Subcutaneous abdominal adipose tissue (tissue), 5 donors: ENCODE measurements at regions not wholly inside any gene's neighbourhood (a gene's known extent, or its start where the extent isn't known, plus 50 kb on each side); places are given as distances from the start of the nearest gene placed in this dataset.
A peak's percentile ranks its signal among the peaks of the same experiment; 100 is the strongest.

Source experiments
- H3K27ac ChIP-seq: one replicate; pipeline ENCODE4 v1.7.0; 2013; ENCODE audit warnings: low read depth, mild to moderate bottlenecking, inconsistent platforms, low read length, moderate library complexity
- H3K27me3 ChIP-seq, 5 donors: one replicate each; pipeline ENCODE4 v1.7.0; 2013; ENCODE audit warnings: low read length in 5 of 5, inconsistent platforms in 1 of 5; ENCODE audit not compliant: control insufficient read depth in 5 of 5, insufficient read depth in 4 of 5
- H3K36me3 ChIP-seq, 5 donors: one replicate each; pipeline ENCODE4 v1.7.0; 2013; ENCODE audit warnings: low read length in 5 of 5; ENCODE audit not compliant: control insufficient read depth in 5 of 5, insufficient read depth in 5 of 5
- H3K4me1 ChIP-seq, 5 donors: one replicate each; pipeline ENCODE4 v1.7.0; 2013; ENCODE audit warnings: low read length in 5 of 5, mild to moderate bottlenecking in 3 of 5, moderate library complexity in 1 of 5; ENCODE audit not compliant: control insufficient read depth in 5 of 5, insufficient read depth in 5 of 5
- H3K4me3 ChIP-seq, 5 donors: one replicate each; pipeline ENCODE4 v1.7.0; 2013; ENCODE audit warnings: low read length in 5 of 5, low read depth in 1 of 5
- H3K9ac ChIP-seq, 5 donors: one replicate each; pipeline ENCODE4 v1.7.0; 2013; ENCODE audit warnings: low read length in 5 of 5, mild to moderate bottlenecking in 4 of 5, moderate library complexity in 3 of 5
- H3K9me3 ChIP-seq, 5 donors: one replicate each; pipeline ENCODE4 v1.7.0; 2013; ENCODE audit warnings: low read length in 5 of 5; ENCODE audit not compliant: control insufficient read depth in 5 of 5
- donor health status: healthy.
- donor health status: healthy.
- donor health status: healthy.
- donor health status: healthy.
- donor health status: healthy.

GRCh38 chr15:94970096-94970495, 738.7 kb downstream of the MCTP2 start:
- no peak overlapping the region for H3K27ac ChIP-seq
- H3K36me3 ChIP-seq: no peaks in the 10 kb centered on the region

DNA sequence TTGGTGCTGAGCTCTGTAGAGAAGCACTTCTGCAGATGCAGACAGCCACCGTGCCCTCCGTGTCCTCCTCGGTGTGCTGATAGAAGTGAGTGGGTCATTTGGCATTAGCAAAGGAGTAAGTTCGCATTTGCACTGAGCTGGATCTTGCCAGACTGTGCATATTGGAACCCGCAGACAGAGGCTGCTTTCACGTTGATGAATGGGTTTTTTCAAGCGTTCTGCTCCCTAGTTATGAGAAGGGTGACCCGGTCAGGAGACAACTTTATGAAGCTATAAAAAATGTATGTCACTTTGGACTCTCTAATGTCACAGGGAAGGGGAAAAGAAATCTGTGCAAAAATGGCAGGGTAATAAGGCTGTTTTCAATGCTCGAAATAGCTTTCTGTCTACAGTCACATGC, 739.4 kb downstream of the MCTP2 start:
- Histone ChIP-seq H3K9ac (no peak overlapping the region), H3K27ac (no peak overlapping the region), H3K4me1 (peaks cover 0 to 7% (median 0%) of the 10 kb centered on the region in 5 donors), H3K9me3 (no peaks in the 10 kb centered on the region), H3K36me3 (no peaks in the 10 kb centered on the region), H3K27me3 (no peaks in the 10 kb centered on the region), H3K4me3 (no peak overlapping the region)

More at GRCh38 chr15:94970096-94970495, 738.7 kb downstream of the MCTP2 start:
- H3K4me3 ChIP-seq: no peak overlapping the region
- H3K9me3 ChIP-seq: no peaks in the 10 kb centered on the region
- H3K27me3 ChIP-seq: no peaks in the 10 kb centered on the region
- H3K4me1 ChIP-seq: peaks cover 0 to 7% (median 3%) of the 10 kb centered on the region in 5 donors
- no peak overlapping the region for H3K9ac ChIP-seq

DNA sequence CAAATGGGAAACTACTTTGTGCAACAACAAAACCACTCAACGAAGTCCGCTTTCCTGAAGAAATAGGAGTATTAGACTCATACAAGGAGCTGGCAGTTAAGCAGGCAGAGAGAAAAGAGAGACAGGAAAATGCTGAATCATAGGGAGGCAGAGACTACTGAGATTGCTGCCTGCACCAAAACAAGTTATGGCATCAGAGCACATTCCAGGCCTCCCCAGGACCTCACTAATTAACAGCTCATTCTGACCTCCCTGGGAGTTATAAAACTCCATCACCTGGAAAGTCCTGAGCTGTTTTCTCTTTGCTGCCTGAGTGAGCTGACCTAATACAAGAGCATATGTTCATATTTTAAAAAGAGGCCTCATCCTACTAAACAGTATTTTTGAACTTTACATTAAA, 741.0 kb downstream of the MCTP2 start:
- no peaks in the 10 kb centered on the region for H3K36me3 ChIP-seq
- H3K27me3 ChIP-seq: no peaks in the 10 kb centered on the region
- H3K4me3 ChIP-seq: no peak overlapping the region
- H3K4me1 ChIP-seq: peaks cover 0 to 7% (median 0%) of the 10 kb centered on the region in 5 donors
- H3K27ac ChIP-seq: no peak overlapping the region
- H3K9ac ChIP-seq: no peak overlapping the region
- no peaks in the 10 kb centered on the region for H3K9me3 ChIP-seq

DNA sequence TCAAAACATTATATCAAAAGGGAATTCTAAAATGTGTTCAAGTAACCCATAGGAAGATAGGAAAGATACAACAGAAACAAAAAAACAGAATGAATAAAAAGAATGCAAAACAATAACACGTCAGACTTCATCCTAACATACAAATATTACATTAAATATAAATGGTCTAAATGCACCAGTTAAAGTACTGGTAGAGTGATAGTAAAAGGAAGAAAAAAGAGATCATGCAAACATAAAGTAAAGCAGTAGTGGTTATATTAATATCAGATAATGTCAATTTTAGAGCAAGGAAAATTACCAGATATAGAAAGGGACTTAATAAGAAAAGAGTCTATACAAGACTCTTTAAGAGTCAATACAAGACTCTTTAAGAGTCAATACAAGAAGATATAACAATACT, 755.7 kb downstream of the MCTP2 start:
- no peak overlapping the region for H3K4me3 ChIP-seq

DNA sequence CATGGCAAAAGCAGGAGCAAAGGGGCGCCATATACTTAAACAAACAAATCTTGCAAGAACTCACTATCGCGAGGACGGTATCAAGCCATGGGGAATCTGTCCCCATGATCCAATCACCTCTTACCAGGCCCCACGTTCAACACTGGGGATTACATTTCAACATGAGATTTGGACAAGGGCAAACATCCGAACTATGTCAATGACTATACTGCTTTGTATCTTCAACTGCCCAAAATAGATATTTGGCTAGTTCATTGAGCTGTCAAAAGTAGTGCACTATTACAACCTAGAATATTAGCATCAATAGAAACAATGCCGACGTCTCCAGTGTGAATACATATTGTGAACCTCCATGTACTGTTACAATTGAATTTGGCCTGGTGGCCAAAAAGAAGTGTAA, 760.4 kb downstream of the MCTP2 start:
- Histone ChIP-seq H3K4me3 (no peak overlapping the region), H3K36me3 (no peaks in the 10 kb centered on the region), H3K27me3 (no peaks in the 10 kb centered on the region), H3K27ac (no peak overlapping the region), H3K9me3 (peaks cover 0 to 8% (median 0%) of the 10 kb centered on the region in 5 donors), H3K9ac (no peak overlapping the region), H3K4me1 (no peaks in the 10 kb centered on the region)

More for the DNA sequence above, 755.7 kb downstream of the MCTP2 start:
- no peaks in the 10 kb centered on the region for H3K27me3 ChIP-seq
- H3K9me3 ChIP-seq: peaks cover 0 to 5% (median 2%) of the 10 kb centered on the region in 5 donors
- H3K27ac ChIP-seq: no peak overlapping the region
- no peaks in the 10 kb centered on the region for H3K36me3 ChIP-seq
- H3K4me1 ChIP-seq: no peaks in the 10 kb centered on the region
- no peak overlapping the region for H3K9ac ChIP-seq

GRCh38 chr15:95009635-95010034, 778.3 kb downstream of the MCTP2 start:
- Histone ChIP-seq H3K9ac (no peak overlapping the region), H3K36me3 (no peaks in the 10 kb centered on the region), H3K27ac (no peak overlapping the region), H3K4me1 (no peaks in the 10 kb centered on the region), H3K27me3 (no peaks in the 10 kb centered on the region), H3K9me3 (no peaks in the 10 kb centered on the region), H3K4me3 (no peak overlapping the region)

DNA sequence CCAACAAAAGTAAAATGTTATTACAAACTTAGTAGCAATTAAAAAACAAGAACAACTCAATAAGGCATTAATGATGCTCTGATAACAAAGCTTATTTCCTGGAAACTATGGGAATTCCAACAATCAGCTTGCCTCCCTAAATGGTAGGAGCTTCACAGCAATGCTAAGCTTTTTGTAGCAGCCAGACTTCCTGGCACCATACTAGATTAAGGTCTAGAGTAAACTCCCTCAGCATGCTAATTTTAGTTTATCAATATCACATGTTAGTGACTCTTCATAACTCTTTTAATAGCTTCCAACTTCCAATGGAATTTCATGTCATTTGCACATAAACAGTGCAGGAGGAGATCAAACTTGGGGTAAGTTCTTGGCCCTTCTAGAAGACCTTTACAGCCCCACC, 782.0 kb downstream of the MCTP2 start:
- Histone ChIP-seq H3K9me3 (no peaks in the 10 kb centered on the region), H3K36me3 (no peaks in the 10 kb centered on the region), H3K27ac (no peak overlapping the region), H3K27me3 (no peaks in the 10 kb centered on the region), H3K4me3 (no peak overlapping the region), H3K9ac (no peak overlapping the region), H3K4me1 (peaks cover 0 to 7% (median 5%) of the 10 kb centered on the region in 5 donors)

DNA sequence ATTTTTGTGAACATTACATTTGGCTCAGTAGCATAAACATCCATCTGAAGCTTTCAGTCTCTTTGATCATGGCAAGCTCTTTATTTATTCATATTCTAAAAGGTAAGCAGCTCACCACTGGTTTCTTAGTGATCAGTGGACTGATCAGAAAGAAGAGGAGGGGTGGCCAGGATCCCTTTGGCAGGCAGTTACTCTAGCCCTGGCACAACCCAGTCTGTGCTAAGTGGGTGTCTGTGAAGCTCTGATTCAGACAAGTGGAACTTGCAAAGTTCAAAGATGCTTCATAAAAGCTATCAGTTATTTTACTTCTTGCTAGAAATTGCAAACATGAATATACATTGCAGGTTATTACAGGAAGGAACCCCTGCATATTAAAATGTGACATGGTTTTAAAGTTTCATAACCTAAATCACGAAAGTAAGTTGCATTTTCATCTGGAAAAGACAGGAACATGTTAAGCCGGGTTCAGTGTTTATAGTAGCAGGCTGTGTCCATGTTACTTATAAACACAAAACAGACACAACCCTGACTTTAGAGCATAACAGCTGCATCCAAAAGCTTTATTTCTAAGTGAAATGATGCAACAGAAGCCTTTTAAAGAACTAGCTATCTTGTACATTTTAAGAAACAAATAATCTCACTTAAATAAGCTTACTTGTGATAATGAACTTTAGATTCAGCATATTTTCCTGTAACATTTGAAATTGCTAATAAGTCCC, 785.3 kb downstream of the MCTP2 start:
- Histone ChIP-seq H3K9me3 (no peaks in the 10 kb centered on the region), H3K9ac (no peak overlapping the region), H3K4me1 (peaks cover 0 to 12% (median 5%) of the 10 kb centered on the region in 5 donors), H3K4me3 (no peak overlapping the region), H3K36me3 (no peaks in the 10 kb centered on the region), H3K27me3 (no peaks in the 10 kb centered on the region), H3K27ac (no peak overlapping the region)

DNA sequence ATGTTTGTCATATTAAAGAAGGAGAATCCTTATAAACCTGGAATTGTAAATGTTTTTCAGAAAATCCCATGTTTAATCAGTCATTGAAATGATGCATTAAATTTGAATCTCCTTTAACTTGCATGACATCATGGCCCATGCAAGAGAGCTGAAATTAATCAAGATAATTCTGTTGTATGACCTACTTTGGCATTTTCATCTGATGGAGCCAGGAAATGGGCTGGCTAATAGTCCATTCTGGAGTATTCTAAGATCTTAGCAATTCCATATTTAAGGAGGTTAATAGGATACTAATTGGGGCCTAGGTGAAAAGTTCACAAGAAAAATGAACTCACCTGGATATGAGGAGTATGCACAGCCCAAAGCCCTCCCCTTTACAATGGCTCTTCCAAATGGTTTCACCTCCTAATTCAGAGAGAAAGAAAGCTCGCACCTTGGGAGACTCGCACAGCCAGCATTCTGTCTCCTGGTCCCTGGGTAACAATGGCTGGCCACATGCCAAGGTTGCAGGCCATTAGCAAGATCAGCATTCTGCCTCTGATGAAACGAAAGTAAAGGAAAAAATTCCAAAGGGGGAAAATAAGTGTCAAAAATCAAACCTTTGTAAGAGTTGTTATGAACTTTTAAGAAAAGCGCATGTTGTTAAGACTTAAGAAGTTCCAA, 786.4 kb downstream of the MCTP2 start:
- Histone ChIP-seq H3K4me1 (peaks cover 0 to 12% (median 5%) of the 10 kb centered on the region in 5 donors), H3K9ac (peak overlapping the region in 1 of 5 donors; percentile 3), H3K36me3 (no peaks in the 10 kb centered on the region), H3K9me3 (no peaks in the 10 kb centered on the region), H3K4me3 (peak overlapping the region in 3 of 5 donors; percentile 9 to 29 (median 16)), H3K27ac (no peak overlapping the region), H3K27me3 (no peaks in the 10 kb centered on the region)

GRCh38 chr15:95018888-95019545, 787.7 kb downstream of the MCTP2 start:
- Histone ChIP-seq H3K9ac (no peak overlapping the region), H3K27ac (no peak overlapping the region), H3K4me1 (peaks cover 0 to 18% (median 8%) of the 10 kb centered on the region in 5 donors), H3K27me3 (no peaks in the 10 kb centered on the region), H3K36me3 (no peaks in the 10 kb centered on the region), H3K9me3 (no peaks in the 10 kb centered on the region), H3K4me3 (peak overlapping the region in 1 of 5 donors; percentile 29)
